ENCODE measurements at regions not wholly inside any gene's neighbourhood (a gene's known extent, or its start where the extent isn't known, plus 50 kb on each side); places are given as distances from the start of the nearest gene placed in this dataset.

DNA sequence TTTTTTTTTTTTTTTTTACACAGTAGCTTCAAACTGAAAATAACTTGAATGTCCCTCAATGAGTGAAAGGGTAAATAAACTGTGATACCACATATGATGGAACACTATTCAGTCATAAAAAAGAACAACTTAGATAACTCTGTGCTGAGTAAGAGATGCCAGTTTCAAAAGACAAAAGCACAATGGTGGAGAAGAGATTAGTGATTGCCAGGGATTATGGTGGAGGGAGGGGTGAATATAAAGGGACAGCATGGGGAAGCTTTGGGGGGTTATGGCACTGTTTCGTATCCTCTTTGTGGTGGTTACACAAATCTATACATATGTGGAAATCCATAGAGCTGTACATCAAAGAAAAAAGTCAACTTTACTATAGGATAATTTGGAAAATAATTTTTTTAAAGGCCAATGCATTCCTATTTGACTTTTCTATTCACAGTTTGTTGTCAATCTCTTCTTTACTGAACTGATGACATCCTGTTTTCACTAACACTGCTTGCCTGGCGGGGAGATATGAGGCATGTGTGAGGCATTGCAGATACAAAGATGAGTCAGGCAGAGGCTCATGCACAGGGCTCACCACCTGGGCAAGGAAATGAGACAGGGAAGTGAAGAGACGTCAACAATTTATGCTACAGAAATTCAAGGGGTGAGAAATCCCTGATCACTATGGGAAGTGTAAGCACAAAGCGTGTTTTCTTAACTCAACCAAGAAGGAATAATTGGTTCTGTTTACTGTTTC lies 302.7 kb downstream of the DUSP10 start:
- Histone ChIP-seq H3K36me3 (no peaks in the 10 kb centered on the region), H3K27me3 (no peaks in the 10 kb centered on the region), H3K27ac (peak overlapping the region in 1 of 4 donors; percentile 57), H3K4me1 (peaks cover 0 to 9% (median 0%) of the 10 kb centered on the region in 4 donors), H3K9me3 (no peaks in the 10 kb centered on the region), H3K4me3 (no peak overlapping the region)
- TF ChIP-seq, protein P1, sequence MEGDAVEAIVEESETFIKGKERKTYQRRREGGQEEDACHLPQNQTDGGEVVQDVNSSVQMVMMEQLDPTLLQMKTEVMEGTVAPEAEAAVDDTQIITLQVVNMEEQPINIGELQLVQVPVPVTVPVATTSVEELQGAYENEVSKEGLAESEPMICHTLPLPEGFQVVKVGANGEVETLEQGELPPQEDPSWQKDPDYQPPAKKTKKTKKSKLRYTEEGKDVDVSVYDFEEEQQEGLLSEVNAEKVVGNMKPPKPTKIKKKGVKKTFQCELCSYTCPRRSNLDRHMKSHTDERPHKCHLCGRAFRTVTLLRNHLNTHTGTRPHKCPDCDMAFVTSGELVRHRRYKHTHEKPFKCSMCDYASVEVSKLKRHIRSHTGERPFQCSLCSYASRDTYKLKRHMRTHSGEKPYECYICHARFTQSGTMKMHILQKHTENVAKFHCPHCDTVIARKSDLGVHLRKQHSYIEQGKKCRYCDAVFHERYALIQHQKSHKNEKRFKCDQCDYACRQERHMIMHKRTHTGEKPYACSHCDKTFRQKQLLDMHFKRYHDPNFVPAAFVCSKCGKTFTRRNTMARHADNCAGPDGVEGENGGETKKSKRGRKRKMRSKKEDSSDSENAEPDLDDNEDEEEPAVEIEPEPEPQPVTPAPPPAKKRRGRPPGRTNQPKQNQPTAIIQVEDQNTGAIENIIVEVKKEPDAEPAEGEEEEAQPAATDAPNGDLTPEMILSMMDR (IDR thresholded peaks at IDR 0.05), result no peak
- no peak for TF ChIP-seq POLR2A (IDR thresholded peaks at IDR 0.05)
- DNase-seq, result no peak

- DNase-seq, result no peak
- peak overlapping the region in 1 of 4 donors; percentile 57 for H3K27ac ChIP-seq
Measured at GRCh38 chr1:221439747-221440501, 302.0 kb downstream of the DUSP10 start.

DNA sequence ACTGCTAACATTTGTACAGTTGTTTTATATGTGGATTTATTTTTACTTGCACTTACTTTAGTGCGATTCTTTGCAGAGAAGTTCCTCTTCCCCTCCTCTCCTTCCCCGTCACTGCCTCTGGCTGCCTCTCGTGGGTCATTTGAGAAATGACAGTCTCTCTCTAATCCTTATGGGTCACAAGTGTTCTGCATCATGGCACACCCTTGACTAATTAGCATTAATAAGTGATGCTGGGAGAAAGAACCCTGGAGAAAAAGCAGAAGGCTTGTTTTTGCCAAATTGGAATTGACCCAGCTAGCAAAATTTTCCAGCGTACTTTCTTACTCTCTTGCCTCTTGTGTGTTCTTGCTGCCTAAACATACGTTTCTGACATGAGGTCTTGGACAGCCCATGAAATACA lies 301.2 kb downstream of the DUSP10 start:
- Histone ChIP-seq H3K36me3 (no peaks in the 10 kb centered on the region), H3K4me1 (peaks cover 0 to 9% (median 0%) of the 10 kb centered on the region in 4 donors), H3K27ac (peak overlapping the region in 1 of 4 donors; percentile 57), H3K27me3 (no peaks in the 10 kb centered on the region), H3K4me3 (no peak overlapping the region), H3K9me3 (no peaks in the 10 kb centered on the region)
- TF ChIP-seq, protein P1 (IDR thresholded peaks at IDR 0.05), result no peak
- no peak for TF ChIP-seq POLR2A (IDR thresholded peaks at IDR 0.05)
- no peak for DNase-seq

More at GRCh38 chr1:221439747-221440501, 302.0 kb downstream of the DUSP10 start:
- H3K4me3 ChIP-seq, result no peak overlapping the region
- H3K4me1 ChIP-seq, result peaks cover 0 to 9% (median 0%) of the 10 kb centered on the region in 4 donors
- H3K9me3 ChIP-seq, result no peaks in the 10 kb centered on the region
- TF ChIP-seq POLR2A (IDR thresholded peaks at IDR 0.05), result no peak
- TF ChIP-seq, protein P1 (IDR thresholded peaks at IDR 0.05), result no peak
- no peaks in the 10 kb centered on the region for H3K36me3 ChIP-seq
- H3K27me3 ChIP-seq, result no peaks in the 10 kb centered on the region

DNA sequence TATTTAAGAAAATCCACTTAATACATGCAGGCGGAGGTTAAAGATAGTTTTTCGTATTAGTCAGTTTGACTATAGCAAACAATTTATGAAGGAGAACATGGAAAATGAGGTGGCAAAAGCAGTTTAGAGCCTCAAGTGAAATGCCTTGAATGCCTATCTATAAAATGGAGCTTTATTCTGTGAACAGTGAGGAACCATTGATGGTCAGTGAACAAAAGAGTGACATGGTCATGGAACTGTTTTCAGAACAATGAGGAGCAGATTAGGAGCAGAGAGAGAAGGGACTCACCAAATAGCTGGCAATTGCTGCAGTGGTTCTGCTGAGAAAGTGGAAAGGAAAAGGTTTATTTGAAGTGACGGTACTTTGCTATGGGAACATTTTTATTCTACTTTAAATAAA lies 299.8 kb downstream of the DUSP10 start:
- Histone ChIP-seq H3K27ac (no peak overlapping the region), H3K4me1 (peaks cover 0 to 9% (median 0%) of the 10 kb centered on the region in 4 donors), H3K27me3 (no peaks in the 10 kb centered on the region), H3K36me3 (no peaks in the 10 kb centered on the region), H3K9me3 (no peaks in the 10 kb centered on the region), H3K4me3 (no peak overlapping the region)
- TF ChIP-seq, protein P1 (IDR thresholded peaks at IDR 0.05), result no peak
- no peak for TF ChIP-seq POLR2A (IDR thresholded peaks at IDR 0.05)
- DNase-seq, result no peak

- Histone ChIP-seq H3K36me3 (no peaks in the 10 kb centered on the region), H3K27ac (no peak overlapping the region), H3K4me1 (peaks cover 0 to 9% (median 0%) of the 10 kb centered on the region in 4 donors), H3K4me3 (no peak overlapping the region), H3K27me3 (no peaks in the 10 kb centered on the region), H3K9me3 (no peaks in the 10 kb centered on the region)
- DNase-seq, result no peak
- no peak for TF ChIP-seq POLR2A (IDR thresholded peaks at IDR 0.05)
- TF ChIP-seq, protein P1 (IDR thresholded peaks at IDR 0.05), result no peak
Measured at GRCh38 chr1:221444346-221444745, 297.5 kb downstream of the DUSP10 start.

All from Peyer's patch (tissue), 4 donors.